ENCODE measurements at regions not wholly inside any gene's neighbourhood (a gene's known extent, or its start where the extent isn't known, plus 50 kb on each side); places are given as distances from the start of the nearest gene placed in this dataset.

- no peak for TF ChIP-seq EZH2 (IDR thresholded peaks at IDR 0.05; ENCODE audit: borderline replicate concordance, insufficient read depth, low read depth, low read length, poor library complexity, severe bottlenecking)
- no peak for TF ChIP-seq CTCF (IDR thresholded peaks at IDR 0.05)
Measured at GRCh38 chr5:154136141-154136540, 54.4 kb upstream of the GALNT10 start.

Measured in B cell (primary cell).